Erythroblast (primary cell): ENCODE measurements at regions not wholly inside any gene's neighbourhood (a gene's known extent, or its start where the extent isn't known, plus 50 kb on each side); places are given as distances from the start of the nearest gene placed in this dataset.

Source experiments
- GATA1 ChIP-seq: IDR thresholded peaks from 2 replicates; pipeline ENCODE4 v1.6.1; 2011; ENCODE audit warnings: low read depth, mild to moderate bottlenecking, control low read depth, low read length, moderate library complexity
- POLR2A ChIP-seq: IDR thresholded peaks from 2 replicates; pipeline ENCODE4 v1.6.1; 2011; ENCODE audit warnings: mild to moderate bottlenecking, low read length

GRCh38 chr15:38688761-38689160 lies 124.1 kb upstream of the RASGRP1 start:
- TF ChIP-seq POLR2A: no peak
- TF ChIP-seq GATA1: no peak
